Daoy (cell line): ENCODE measurements at regions not wholly inside any gene's neighbourhood (a gene's known extent, or its start where the extent isn't known, plus 50 kb on each side); places are given as distances from the start of the nearest gene placed in this dataset.

Experiments used
- DNase-seq: peaks from one replicate; pipeline ENCODE4 v3.0.0-alpha.2; 2015; ENCODE audit warnings: low read depth

- DNase-seq, result no peak
Measured at GRCh38 chr1:87194856-87195255, 133.8 kb upstream of the LMO4 start.

GRCh38 chr1:87196110-87196827 is 132.4 kb upstream of the LMO4 start:
- no peak for DNase-seq

- DNase-seq, result peak; percentile 39
Measured at GRCh38 chr1:87197156-87197555, 131.5 kb upstream of the LMO4 start.

GRCh38 chr1:87197641-87198040 is 131.0 kb upstream of the LMO4 start:
- no peak for DNase-seq

- no peak for DNase-seq
Measured at GRCh38 chr1:87200875-87201638, 127.6 kb upstream of the LMO4 start.

- DNase-seq, result no peak
Measured at GRCh38 chr1:87201768-87202167, 126.9 kb upstream of the LMO4 start.

- DNase-seq, result no peak
Measured at GRCh38 chr1:87202451-87202850, 126.2 kb upstream of the LMO4 start.

- DNase-seq, result no peak
Measured at GRCh38 chr1:87202922-87203655, 125.6 kb upstream of the LMO4 start.

- peak; percentile 22 for DNase-seq
Measured at GRCh38 chr1:87203904-87204303, 124.8 kb upstream of the LMO4 start.

GRCh38 chr1:87204441-87204840 is 124.2 kb upstream of the LMO4 start:
- no peak for DNase-seq

GRCh38 chr1:87204921-87205320 is 123.8 kb upstream of the LMO4 start:
- no peak for DNase-seq

GRCh38 chr1:87206044-87206831 is 122.4 kb upstream of the LMO4 start:
- no peak for DNase-seq

- no peak for DNase-seq
Measured at GRCh38 chr1:87208080-87208479, 120.6 kb upstream of the LMO4 start.

- no peak for DNase-seq
Measured at GRCh38 chr1:87208931-87209330, 119.7 kb upstream of the LMO4 start.

GRCh38 chr1:87210151-87210550 is 118.5 kb upstream of the LMO4 start:
- no peak for DNase-seq

GRCh38 chr1:87212431-87213134 is 116.1 kb upstream of the LMO4 start:
- DNase-seq, result no peak

GRCh38 chr1:87213135-87213515 is 115.6 kb upstream of the LMO4 start:
- DNase-seq, result no peak

GRCh38 chr1:87215592-87215991 is 113.1 kb upstream of the LMO4 start:
- DNase-seq, result no peak

GRCh38 chr1:87218618-87219017 is 110.1 kb upstream of the LMO4 start:
- no peak for DNase-seq

GRCh38 chr1:87219141-87219540 is 109.5 kb upstream of the LMO4 start:
- no peak for DNase-seq

GRCh38 chr1:87219626-87220025 is 109.1 kb upstream of the LMO4 start:
- DNase-seq, result no peak
